H1 (cell line): ENCODE measurements at regions not wholly inside any gene's neighbourhood (a gene's known extent, or its start where the extent isn't known, plus 50 kb on each side); places are given as distances from the start of the nearest gene placed in this dataset.
A peak's percentile ranks its signal among the peaks of the same experiment; 100 is the strongest.

ENCODE experiments used
- CTCF ChIA-PET: fragments of 300-600 bp; sonication (Branson Sonifier 250); formaldehyde crosslinking; loops from one replicate; lab custom pipeline; 2021; ENCODE audit not compliant: partially characterized antibody; lab: Charles Lee
- POLR2A ChIA-PET: fragments of 300-600 bp; sonication (Branson Sonifier 250); formaldehyde crosslinking; loops from one replicate; lab custom pipeline; 2021; ENCODE audit warnings: inconsistent platforms; ENCODE audit not compliant: partially characterized antibody; lab: Charles Lee
- DNase-seq, 2 experiments: peaks; one replicate each; pipeline versions ENCODE4 v3.0.0 to v3.0.0-alpha.2; 2010 to 2022; ENCODE audit warnings: low spot score in 2 of 2, low read depth in 1 of 2, mixed read lengths in 1 of 2
- FAIRE-seq: peaks from 2 replicates; lab custom pipeline; 2011; peaks lifted over from hg19 to GRCh38; lab: Jason Lieb, UNC
- H2AFZ ChIP-seq: 2 replicates; pipeline ENCODE4 v1.8.1; 2012; ENCODE audit warnings: low read length, inconsistent platforms
- H2AK5ac ChIP-seq: 2 replicates; pipeline ENCODE4 v1.6.1; 2013; ENCODE audit warnings: low read depth, low read length
- H2BK120ac ChIP-seq: replicated peaks from 2 replicates; pipeline ENCODE3; 2013; ENCODE audit warnings: low read depth, low read length, inconsistent platforms
- H2BK12ac ChIP-seq: 2 replicates; pipeline ENCODE4 v1.6.1; 2013; ENCODE audit warnings: low read depth, low read length
- H2BK15ac ChIP-seq: 2 replicates; pipeline ENCODE4 v1.6.1; 2013; ENCODE audit warnings: low read length
- H2BK20ac ChIP-seq: 2 replicates; pipeline ENCODE4 v1.6.1; 2013; ENCODE audit warnings: low read length
- H2BK5ac ChIP-seq: 2 replicates; pipeline ENCODE4 v1.6.1; 2013; ENCODE audit warnings: low read depth, low read length
- H3K14ac ChIP-seq: 2 replicates; pipeline ENCODE4 v1.6.1; 2013; ENCODE audit warnings: inconsistent platforms; ENCODE audit not compliant: insufficient read length
- H3K18ac ChIP-seq: 2 replicates; pipeline ENCODE4 v1.6.1; 2013; ENCODE audit warnings: low read length; ENCODE audit errors: extremely low read depth
- H3K23ac ChIP-seq: 2 replicates; pipeline ENCODE4 v1.6.1; 2013; ENCODE audit warnings: inconsistent platforms; ENCODE audit not compliant: insufficient read length
- H3K23me2 ChIP-seq: 2 replicates; pipeline ENCODE4 v1.6.1; 2013; ENCODE audit warnings: low read depth, low read length
- H3K27ac ChIP-seq: 2 replicates; pipeline ENCODE4 v1.6.1; 2011; ENCODE audit warnings: low read depth, low read length, inconsistent platforms
- H3K27me3 ChIP-seq, 4 experiments: replicated peaks in 1 of 4; 1 replicate in 1 of 4; 2 replicates in 3 of 4; pipeline versions ENCODE4 v1.6.1 to v1.8.1; 2011 to 2013; ENCODE audit warnings: low read length in 3 of 4, mild to moderate bottlenecking in 3 of 4, inconsistent platforms in 2 of 4, mixed read lengths in 2 of 4, moderate library complexity in 1 of 4; ENCODE audit not compliant: control insufficient read depth in 3 of 4, insufficient read depth in 3 of 4; ENCODE audit errors: extremely low read depth in 1 of 4
- H3K36me3 ChIP-seq, 4 experiments: 2 replicates each; pipeline versions ENCODE4 v1.6.1 to v1.8.1; 2011 to 2013; ENCODE audit warnings: mild to moderate bottlenecking in 4 of 4, low read length in 3 of 4, moderate library complexity in 2 of 4, control low read depth in 1 of 4, inconsistent platforms in 1 of 4; ENCODE audit not compliant: insufficient read depth in 4 of 4, control insufficient read depth in 2 of 4
- H3K4ac ChIP-seq: replicated peaks from 2 replicates; pipeline ENCODE3; 2013; ENCODE audit warnings: low read length, low read depth, mixed read lengths, inconsistent platforms; ENCODE audit not compliant: insufficient read length
- H3K4me1 ChIP-seq, 4 experiments: replicated peaks in 1 of 4; 1 replicate in 1 of 4; 2 replicates in 3 of 4; pipeline versions ENCODE4 v1.6.1 to v1.8.1; 2011 to 2013; ENCODE audit warnings: low read length in 3 of 4, inconsistent platforms in 2 of 4, mixed read lengths in 1 of 4; ENCODE audit not compliant: insufficient read depth in 4 of 4, control insufficient read depth in 3 of 4
- H3K4me2 ChIP-seq, 2 experiments: 2 replicates each; pipeline versions ENCODE4 v1.6.1 to v1.8.1; 2011 to 2013; ENCODE audit warnings: low read depth in 2 of 2, low read length in 2 of 2, control low read depth in 1 of 2, inconsistent platforms in 1 of 2, mild to moderate bottlenecking in 1 of 2; ENCODE audit not compliant: insufficient read depth in 1 of 2
- H3K4me3 ChIP-seq, 4 experiments: fragments of 200-600, 300-600 bp in 1 of 4; sonication (generic), shearing (Covaris generic), sonication (Bioruptor Twin) in 1 of 4; 2 replicates each; pipeline versions ENCODE4 v1.5.1 to v1.8.1; 2011 to 2016; ENCODE audit warnings: low read length in 4 of 4, low read depth in 3 of 4, control low read depth in 2 of 4, inconsistent platforms in 2 of 4, mild to moderate bottlenecking in 2 of 4, mixed read lengths in 1 of 4, moderate library complexity in 1 of 4; ENCODE audit not compliant: insufficient read depth in 2 of 4; ENCODE audit errors: extremely low read depth in 1 of 4
- H3K56ac ChIP-seq: replicated peaks from 2 replicates; pipeline ENCODE3; 2013; ENCODE audit warnings: low read depth, mild to moderate bottlenecking, mixed read lengths, low read length, inconsistent platforms; ENCODE audit not compliant: insufficient read length
- H3K79me1 ChIP-seq: 2 replicates; pipeline ENCODE4 v1.6.1; 2013; ENCODE audit warnings: low read depth, low read length, control low read depth
- H3K79me2 ChIP-seq, 2 experiments: 2 replicates each; pipeline versions ENCODE4 v1.6.1 to v1.8.1; 2012 to 2013; ENCODE audit warnings: low read length in 2 of 2, mild to moderate bottlenecking in 2 of 2, inconsistent platforms in 1 of 2; ENCODE audit not compliant: insufficient read depth in 2 of 2, control insufficient read depth in 1 of 2
- H3K9ac ChIP-seq, 4 experiments: replicated peaks in 1 of 4; 1 replicate in 1 of 4; 2 replicates in 3 of 4; pipeline versions ENCODE4 v1.6.1 to v1.8.1; 2011 to 2013; ENCODE audit warnings: low read depth in 3 of 4, low read length in 3 of 4, control low read depth in 2 of 4, mild to moderate bottlenecking in 2 of 4, moderate library complexity in 2 of 4, inconsistent platforms in 1 of 4; ENCODE audit errors: extremely low read depth in 1 of 4
- H3K9me3 ChIP-seq, 2 experiments: 2 replicates each; pipeline versions ENCODE4 v1.6.1 to v1.8.1; 2012 to 2013; ENCODE audit warnings: mild to moderate bottlenecking in 2 of 2, moderate library complexity in 2 of 2, control low read depth in 1 of 2, inconsistent platforms in 1 of 2, low read depth in 1 of 2, low read length in 1 of 2, mixed read lengths in 1 of 2; ENCODE audit not compliant: insufficient read depth in 2 of 2
- H4K20me1 ChIP-seq, 2 experiments: replicated peaks in 1 of 2; 2 replicates each; pipeline versions ENCODE3 to v1.8.1; 2011 to 2013; ENCODE audit warnings: inconsistent platforms in 2 of 2, low read length in 2 of 2, mild to moderate bottlenecking in 1 of 2; ENCODE audit not compliant: insufficient read depth in 2 of 2, control insufficient read depth in 1 of 2
- H4K5ac ChIP-seq: 2 replicates; pipeline ENCODE4 v1.6.1; 2013; ENCODE audit warnings: low read length, low read depth, mixed read lengths, inconsistent platforms; ENCODE audit not compliant: insufficient read length
- H4K8ac ChIP-seq: 2 replicates; pipeline ENCODE4 v1.8.0; 2013; ENCODE audit warnings: mild to moderate bottlenecking, moderate library complexity, low read length, inconsistent platforms; ENCODE audit not compliant: insufficient read depth; ENCODE audit errors: extremely low read depth
- H4K91ac ChIP-seq: replicated peaks from 2 replicates; pipeline ENCODE3; 2013; ENCODE audit warnings: low read length, mixed read lengths, inconsistent platforms; ENCODE audit not compliant: insufficient read length
- BRCA1 ChIP-seq: IDR thresholded peaks from 2 replicates; pipeline ENCODE4 v1.6.1; 2012; ENCODE audit warnings: low read depth, low read length, improper control_type of control experiment
- CEBPB ChIP-seq: IDR thresholded peaks from 2 replicates; pipeline ENCODE4 v1.6.1; 2012; ENCODE audit warnings: low read depth, low read length
- CREB1 ChIP-seq: IDR thresholded peaks from 2 replicates; pipeline ENCODE4 v1.6.1; 2012; ENCODE audit warnings: inconsistent platforms
- CTBP2 ChIP-seq: IDR thresholded peaks from 2 replicates; pipeline ENCODE4 v1.7.0; 2011; ENCODE audit warnings: borderline replicate concordance, mild to moderate bottlenecking, moderate library complexity, mixed read lengths, low read length; ENCODE audit not compliant: insufficient read depth, insufficient read length
- GABPA ChIP-seq: IDR thresholded peaks from 2 replicates; pipeline ENCODE4 v1.6.1; 2011; ENCODE audit warnings: mild to moderate bottlenecking, low read length, moderate library complexity, borderline replicate concordance; ENCODE audit not compliant: insufficient read depth
- HDAC6 ChIP-seq: IDR thresholded peaks from one replicate; pipeline ENCODE4 v1.7.1; 2012; ENCODE audit warnings: low read depth, mild to moderate bottlenecking, inconsistent platforms, low read length, moderate library complexity
- NANOG ChIP-seq: IDR thresholded peaks from 2 replicates; pipeline ENCODE4 v1.6.1; 2011; ENCODE audit warnings: low read length, low read depth, mild to moderate bottlenecking, inconsistent platforms; ENCODE audit not compliant: insufficient read depth, poor library complexity, severe bottlenecking
- POU5F1 ChIP-seq: IDR thresholded peaks from 2 replicates; pipeline ENCODE4 v1.6.1; 2011; ENCODE audit warnings: low read depth, mild to moderate bottlenecking, low read length, moderate library complexity
- RXRA ChIP-seq: IDR thresholded peaks from 2 replicates; pipeline ENCODE4 v1.6.1; 2011; ENCODE audit warnings: low read depth, mild to moderate bottlenecking, low read length, moderate library complexity; ENCODE audit not compliant: insufficient read depth
- SAP30 ChIP-seq: fragments of 300-600 bp; sonication (generic); IDR thresholded peaks from 2 replicates; pipeline ENCODE4 v1.7.1; 2012; ENCODE audit warnings: low read length, moderate library complexity, mild to moderate bottlenecking, inconsistent platforms; ENCODE audit not compliant: insufficient read depth, insufficient replicate concordance
- SIRT6 ChIP-seq: IDR thresholded peaks from one replicate; pipeline ENCODE4 v1.7.1; 2012; ENCODE audit warnings: low read length, inconsistent platforms
- YY1 ChIP-seq: IDR thresholded peaks from 2 replicates; pipeline ENCODE4 v1.6.1; 2011; ENCODE audit warnings: low read depth, mild to moderate bottlenecking, low read length
- WGBS, 2 experiments: shearing (Covaris generic) in 1 of 2; methylation state at CpG; one replicate each; pipeline versions ENCODE4 v1.1.6 to v1.1.7; 2013 to 2015; ENCODE audit warnings: low lambda C conversion rate in 2 of 2, mixed read lengths in 2 of 2, inconsistent platforms in 1 of 2, low coverage in 1 of 2, missing lambda C conversion rate in 1 of 2; ENCODE audit not compliant: insufficient replicate concordance in 2 of 2, insufficient coverage in 1 of 2, insufficient read length in 1 of 2; ENCODE audit errors: extremely low coverage in 1 of 2, missing lambda C conversion rate in 1 of 2; 5-methylcytosine and 5-hydroxymethylcytosine counted together
- TF ChIP-seq, protein P1 (sequence below): IDR thresholded peaks from 2 replicates; pipeline ENCODE4 v1.6.1; 2011; ENCODE audit warnings: low read length, improper control_type of control experiment

DNA sequence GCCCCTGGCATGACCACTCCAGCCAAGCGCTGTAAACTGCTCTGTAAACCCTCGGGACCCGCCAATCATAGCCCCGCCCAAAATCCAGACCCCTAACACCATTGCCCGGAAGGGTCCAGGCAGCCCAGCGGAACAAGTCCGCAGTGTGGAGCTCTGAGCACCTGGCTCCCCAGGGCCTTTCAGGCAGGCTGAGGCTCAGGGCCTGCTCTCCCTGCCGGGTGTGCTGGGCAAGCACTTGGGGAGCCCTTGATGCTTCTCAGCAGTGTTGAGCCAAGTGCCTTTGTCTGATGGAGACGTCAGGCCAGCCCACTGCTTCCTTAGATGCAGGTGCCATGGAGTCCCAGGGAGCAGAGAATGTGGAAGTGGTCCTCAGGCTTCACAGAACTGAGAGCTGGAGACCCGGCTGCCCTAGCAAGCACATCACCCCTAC lies 106.2 kb downstream of the TLE3 start:
- H3K14ac ChIP-seq, result no peak overlapping the region
- no peak overlapping the region for H3K4me3 ChIP-seq
- H3K4ac ChIP-seq, result no peak overlapping the region
- no peak overlapping the region; the same call in 1 of the 2 replicates for H3K18ac ChIP-seq
- no peak overlapping the region for H2BK5ac ChIP-seq
- DNase-seq (peak in 1 of 2 experiments; percentile 56), FAIRE-seq (no peak)
- H2AFZ ChIP-seq, result no peak overlapping the region
- no peak overlapping the region for H3K9ac ChIP-seq
- H3K4me1 ChIP-seq, result peaks cover 0 to 18% (median 4%) of the 10 kb centered on the region in 4 experiments; a peak in 5 of 7 replicates
- peaks cover 0 to 2% of the 10 kb centered on the region in 2 experiments for H4K20me1 ChIP-seq
- no peak overlapping the region for H2BK20ac ChIP-seq
- no peak overlapping the region; the same call in 1 of the 2 replicates for H2BK15ac ChIP-seq
- H3K9me3 ChIP-seq, result no peaks in the 10 kb centered on the region
- H3K27me3 ChIP-seq, result no peaks in the 10 kb centered on the region
- no peak overlapping the region for H2AK5ac ChIP-seq
- H3K27ac ChIP-seq, result 0 out of 2 replicates have a peak overlapping the region, but pooled peaks have one; percentile 3
- H3K36me3 ChIP-seq, result no peaks in the 10 kb centered on the region
- 0 out of 2 replicates have a peak overlapping the region, but pooled peaks have one; percentile 12 for H2BK12ac ChIP-seq
- H3K23me2 ChIP-seq, result no peaks in the 10 kb centered on the region; the same call in 1 of the 2 replicates
- H3K56ac ChIP-seq, result no peak overlapping the region
- H4K8ac ChIP-seq, result no peak overlapping the region
- no peak overlapping the region for H2BK120ac ChIP-seq
- CTCF ChIA-PET, result interaction anchor here (0.6 to 1.2 kb wide), 2 partner anchors 19 to 246 kb away, joined by 3 read pairs; no protein-coding TSS in a partner anchor
- 81% methylated on average over 7 of the region's 10 CpGs; no CpG with 5 or more reads in 1 of the 2 experiments for WGBS, 2 experiments
- H3K79me1 ChIP-seq, result no peaks in the 10 kb centered on the region
- H4K5ac ChIP-seq, result no peak overlapping the region
- H3K4me2 ChIP-seq, result 0 out of 4 replicates have a peak overlapping the region, but pooled peaks of 1 of the 2 experiments have one; percentile 37
- POLR2A ChIA-PET, result interaction anchor here (0.9 kb wide), 2 partner anchors 8 to 385 kb away, joined by 3 read pairs; no protein-coding TSS in a partner anchor
- peak overlapping the region; percentile 3 for H4K91ac ChIP-seq
- no peak overlapping the region for H3K23ac ChIP-seq
- H3K79me2 ChIP-seq, result no peaks in the 10 kb centered on the region
- no peak for TF ChIP-seq CREB1
- no peak for TF ChIP-seq RXRA
- no peak for TF ChIP-seq SIRT6
- TF ChIP-seq HDAC6, result no peak
- TF ChIP-seq POU5F1, result no peak
- TF ChIP-seq BRCA1, result no peak
- no peak for TF ChIP-seq SAP30
- TF ChIP-seq, protein P1, sequence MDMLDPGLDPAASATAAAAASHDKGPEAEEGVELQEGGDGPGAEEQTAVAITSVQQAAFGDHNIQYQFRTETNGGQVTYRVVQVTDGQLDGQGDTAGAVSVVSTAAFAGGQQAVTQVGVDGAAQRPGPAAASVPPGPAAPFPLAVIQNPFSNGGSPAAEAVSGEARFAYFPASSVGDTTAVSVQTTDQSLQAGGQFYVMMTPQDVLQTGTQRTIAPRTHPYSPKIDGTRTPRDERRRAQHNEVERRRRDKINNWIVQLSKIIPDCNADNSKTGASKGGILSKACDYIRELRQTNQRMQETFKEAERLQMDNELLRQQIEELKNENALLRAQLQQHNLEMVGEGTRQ, result no peak
- TF ChIP-seq CTBP2, result no peak
- TF ChIP-seq YY1, result no peak
- no peak for TF ChIP-seq CEBPB
- TF ChIP-seq NANOG, result no peak
- TF ChIP-seq GABPA, result no peak
